ENCODE measurements at regions not wholly inside any gene's neighbourhood (a gene's known extent, or its start where the extent isn't known, plus 50 kb on each side); places are given as distances from the start of the nearest gene placed in this dataset.

DNA sequence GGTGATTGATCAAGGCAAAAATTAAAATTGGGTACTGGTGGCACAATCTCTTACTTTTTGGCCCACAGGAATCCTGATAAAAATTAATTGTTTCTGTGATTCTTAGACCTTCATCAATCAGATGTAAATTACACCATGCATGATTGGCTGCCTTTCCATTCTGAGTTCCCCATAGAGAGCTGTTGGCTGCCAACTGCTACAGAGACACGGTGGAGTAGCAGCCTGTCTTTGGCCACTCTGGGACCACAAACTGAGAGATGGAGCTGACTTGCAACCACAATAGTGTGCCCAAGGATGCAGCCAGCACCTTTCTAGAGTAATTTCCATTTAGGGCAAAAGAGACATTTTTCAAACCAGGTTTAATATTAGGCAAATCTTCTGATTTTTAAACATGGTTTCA, 274.3 kb upstream of the MMS22L start:
- Histone ChIP-seq H3K9ac (no peak overlapping the region), H3K27ac (no peak overlapping the region), H3K27me3 (ENCODE audit: insufficient read depth, low read depth) (no peaks in the 10 kb centered on the region), H3K4me1 (ENCODE audit: low read depth, poor library complexity, severe bottlenecking) (no peaks in the 10 kb centered on the region), H3K79me2 (ENCODE audit: insufficient read depth, low read depth) (no peaks in the 10 kb centered on the region), H2AFZ (ENCODE audit: low read depth) (no peak overlapping the region), H3K4me3 (IDR thresholded peaks at IDR 0.05; ENCODE audit: insufficient read depth, low read depth, low read length) (no peak overlapping the region), H3K4me2 (no peak overlapping the region), H4K20me1 (ENCODE audit: insufficient read depth) (no peaks in the 10 kb centered on the region), H3K36me3 (ENCODE audit: insufficient read depth) (no peaks in the 10 kb centered on the region)
- TF ChIP-seq, protein P1, sequence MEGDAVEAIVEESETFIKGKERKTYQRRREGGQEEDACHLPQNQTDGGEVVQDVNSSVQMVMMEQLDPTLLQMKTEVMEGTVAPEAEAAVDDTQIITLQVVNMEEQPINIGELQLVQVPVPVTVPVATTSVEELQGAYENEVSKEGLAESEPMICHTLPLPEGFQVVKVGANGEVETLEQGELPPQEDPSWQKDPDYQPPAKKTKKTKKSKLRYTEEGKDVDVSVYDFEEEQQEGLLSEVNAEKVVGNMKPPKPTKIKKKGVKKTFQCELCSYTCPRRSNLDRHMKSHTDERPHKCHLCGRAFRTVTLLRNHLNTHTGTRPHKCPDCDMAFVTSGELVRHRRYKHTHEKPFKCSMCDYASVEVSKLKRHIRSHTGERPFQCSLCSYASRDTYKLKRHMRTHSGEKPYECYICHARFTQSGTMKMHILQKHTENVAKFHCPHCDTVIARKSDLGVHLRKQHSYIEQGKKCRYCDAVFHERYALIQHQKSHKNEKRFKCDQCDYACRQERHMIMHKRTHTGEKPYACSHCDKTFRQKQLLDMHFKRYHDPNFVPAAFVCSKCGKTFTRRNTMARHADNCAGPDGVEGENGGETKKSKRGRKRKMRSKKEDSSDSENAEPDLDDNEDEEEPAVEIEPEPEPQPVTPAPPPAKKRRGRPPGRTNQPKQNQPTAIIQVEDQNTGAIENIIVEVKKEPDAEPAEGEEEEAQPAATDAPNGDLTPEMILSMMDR (conservative IDR thresholded peaks at IDR 0.05; ENCODE audit: low read depth, low read length): no peak

DNA sequence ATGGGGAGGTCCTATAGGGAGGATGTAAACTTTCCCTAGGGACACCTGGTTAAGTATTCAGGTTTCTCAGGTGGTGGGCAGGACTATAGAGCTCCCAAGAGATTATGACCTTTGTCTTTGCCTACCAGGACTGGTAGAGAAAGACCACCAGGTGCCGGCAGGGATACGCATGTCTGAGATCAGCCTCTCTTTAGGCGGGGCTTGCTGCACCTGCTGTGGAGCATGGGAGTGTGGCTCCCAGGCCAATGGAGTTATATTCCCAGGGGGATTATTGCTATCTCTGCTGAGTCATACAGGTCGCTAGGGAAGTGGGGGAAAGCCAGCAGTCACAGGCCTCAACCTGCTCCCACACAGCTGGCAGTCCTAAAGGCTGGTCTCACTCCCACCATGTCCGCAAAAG, 280.5 kb upstream of the MMS22L start:
- TF ChIP-seq, protein P1 (conservative IDR thresholded peaks at IDR 0.05; ENCODE audit: low read depth, low read length): no peak
- Histone ChIP-seq H3K27ac (no peak overlapping the region), H3K79me2 (ENCODE audit: insufficient read depth, low read depth) (no peaks in the 10 kb centered on the region), H4K20me1 (ENCODE audit: insufficient read depth) (no peaks in the 10 kb centered on the region), H3K4me1 (ENCODE audit: low read depth, poor library complexity, severe bottlenecking) (no peaks in the 10 kb centered on the region), H3K27me3 (ENCODE audit: insufficient read depth, low read depth) (no peaks in the 10 kb centered on the region), H2AFZ (ENCODE audit: low read depth) (no peak overlapping the region), H3K4me3 (IDR thresholded peaks at IDR 0.05; ENCODE audit: insufficient read depth, low read depth, low read length) (no peak overlapping the region), H3K9ac (no peak overlapping the region), H3K36me3 (ENCODE audit: insufficient read depth) (no peaks in the 10 kb centered on the region), H3K4me2 (no peak overlapping the region)

DNA sequence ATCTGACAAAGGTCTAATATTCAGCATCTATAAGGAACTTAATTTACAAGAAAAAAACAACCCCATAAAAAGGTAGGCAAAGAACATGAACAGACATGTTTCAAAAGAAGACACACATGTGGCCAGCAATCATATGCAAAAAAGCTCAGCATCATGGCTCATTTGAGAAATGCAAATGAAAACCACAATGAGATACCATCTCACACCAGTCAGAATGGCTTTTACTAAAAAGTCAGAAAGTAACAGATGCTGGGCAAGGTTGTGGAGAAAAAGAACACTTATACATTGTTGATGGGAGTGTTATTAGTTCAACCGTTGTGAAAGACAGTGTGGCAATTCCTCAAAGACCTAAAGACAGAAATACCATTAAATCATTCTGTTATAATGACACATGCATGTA, 289.9 kb upstream of the MMS22L start:
- Histone ChIP-seq H3K27me3 (ENCODE audit: insufficient read depth, low read depth) (no peaks in the 10 kb centered on the region), H3K36me3 (ENCODE audit: insufficient read depth) (no peaks in the 10 kb centered on the region), H3K27ac (no peak overlapping the region), H2AFZ (ENCODE audit: low read depth) (no peak overlapping the region), H3K4me2 (no peak overlapping the region), H3K4me1 (ENCODE audit: low read depth, poor library complexity, severe bottlenecking) (no peaks in the 10 kb centered on the region), H3K9ac (no peak overlapping the region), H3K79me2 (ENCODE audit: insufficient read depth, low read depth) (no peaks in the 10 kb centered on the region), H4K20me1 (ENCODE audit: insufficient read depth) (no peaks in the 10 kb centered on the region), H3K4me3 (IDR thresholded peaks at IDR 0.05; ENCODE audit: insufficient read depth, low read depth, low read length) (no peak overlapping the region)
- TF ChIP-seq, protein P1 (conservative IDR thresholded peaks at IDR 0.05; ENCODE audit: low read depth, low read length): no peak

DNA sequence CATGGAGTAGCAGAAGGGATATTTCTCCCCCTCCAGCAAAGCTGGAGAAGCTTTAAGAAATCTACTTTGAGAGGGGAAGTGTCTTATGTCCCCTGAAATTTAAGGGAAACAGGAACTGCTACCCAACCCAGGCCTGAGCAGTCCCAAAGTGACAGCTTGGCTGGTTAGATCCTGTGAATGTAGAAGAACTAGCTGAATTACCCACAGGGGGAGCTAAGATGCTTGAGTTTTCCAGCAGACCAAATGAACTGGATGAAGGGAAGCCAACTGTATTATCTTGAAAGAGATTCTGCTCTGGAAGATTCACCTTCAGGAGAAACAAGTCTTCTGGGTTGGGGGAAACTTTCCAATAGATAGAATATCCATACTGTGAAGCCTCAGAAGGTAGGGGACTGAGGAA, 303.3 kb upstream of the MMS22L start:
- TF ChIP-seq, protein P1 (conservative IDR thresholded peaks at IDR 0.05; ENCODE audit: low read depth, low read length): no peak
- no peak overlapping the region for H3K27ac ChIP-seq
- H3K27me3 ChIP-seq (ENCODE audit: insufficient read depth, low read depth): no peaks in the 10 kb centered on the region
- H3K4me3 ChIP-seq (IDR thresholded peaks at IDR 0.05; ENCODE audit: insufficient read depth, low read depth, low read length): no peak overlapping the region
- H2AFZ ChIP-seq (ENCODE audit: low read depth): no peak overlapping the region
- no peaks in the 10 kb centered on the region for H4K20me1 ChIP-seq (ENCODE audit: insufficient read depth)
- no peaks in the 10 kb centered on the region for H3K4me1 ChIP-seq (ENCODE audit: low read depth, poor library complexity, severe bottlenecking)
- no peaks in the 10 kb centered on the region for H3K36me3 ChIP-seq (ENCODE audit: insufficient read depth)
- no peak overlapping the region for H3K9ac ChIP-seq
- no peak overlapping the region for H3K4me2 ChIP-seq
- no peaks in the 10 kb centered on the region for H3K79me2 ChIP-seq (ENCODE audit: insufficient read depth, low read depth)

DNA sequence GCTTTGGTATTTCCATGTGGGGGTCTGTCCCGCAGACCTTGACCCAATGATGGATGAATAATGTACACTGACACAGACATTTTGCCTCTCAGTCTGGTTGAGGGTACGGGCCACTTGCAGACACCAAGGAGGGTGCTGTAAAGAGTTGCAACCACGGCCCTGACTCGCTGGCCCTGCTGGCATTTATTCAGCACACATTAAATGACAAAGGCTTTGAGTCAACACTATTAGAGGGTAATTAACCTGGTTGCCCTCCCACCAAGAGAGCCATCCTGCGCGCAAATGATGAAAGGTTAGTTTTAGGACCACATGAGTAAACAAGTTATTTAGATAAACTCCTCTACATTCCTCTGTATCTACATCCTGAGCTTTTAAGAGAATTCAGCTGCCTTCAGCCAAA, 308.9 kb upstream of the MMS22L start:
- Histone ChIP-seq H3K27ac (no peak overlapping the region), H3K27me3 (ENCODE audit: insufficient read depth, low read depth) (no peaks in the 10 kb centered on the region), H3K4me1 (ENCODE audit: low read depth, poor library complexity, severe bottlenecking) (no peaks in the 10 kb centered on the region), H4K20me1 (ENCODE audit: insufficient read depth) (no peaks in the 10 kb centered on the region), H3K9ac (no peak overlapping the region), H3K36me3 (ENCODE audit: insufficient read depth) (no peaks in the 10 kb centered on the region), H3K4me3 (IDR thresholded peaks at IDR 0.05; ENCODE audit: insufficient read depth, low read depth, low read length) (no peak overlapping the region), H3K79me2 (ENCODE audit: insufficient read depth, low read depth) (no peaks in the 10 kb centered on the region), H2AFZ (ENCODE audit: low read depth) (no peak overlapping the region), H3K4me2 (no peak overlapping the region)
- TF ChIP-seq, protein P1 (conservative IDR thresholded peaks at IDR 0.05; ENCODE audit: low read depth, low read length): no peak

Measured in KMS-11 (cell line).